Loucy (cell line): ENCODE measurements at regions not wholly inside any gene's neighbourhood (a gene's known extent, or its start where the extent isn't known, plus 50 kb on each side); places are given as distances from the start of the nearest gene placed in this dataset.
"Not testable (repeated sequence)": the region's sequence is repeated elsewhere in the genome, so short reads cannot be mapped to it uniquely, and the experiment has no call there.

Experiments used
- H2AFZ ChIP-seq: fragments of 200-600 bp; sonication (generic); 2 replicates; pipeline ENCODE4 v1.6.0; 2016; ENCODE audit warnings: antibody characterized with exemption, mild to moderate bottlenecking, low read length, moderate library complexity
- H3F3A ChIP-seq: fragments of 200-600 bp; 2 replicates; pipeline ENCODE4 v1.6.0; 2016; ENCODE audit warnings: antibody characterized with exemption, low read depth, mild to moderate bottlenecking
- H3K27me3 ChIP-seq: fragments of 200-600 bp; sonication (generic); 2 replicates; pipeline ENCODE4 v1.6.1; 2014; ENCODE audit warnings: low read length, mild to moderate bottlenecking; ENCODE audit not compliant: insufficient read depth, poor library complexity, severe bottlenecking
- H3K36me3 ChIP-seq: fragments of 200-600 bp; sonication (generic); 2 replicates; pipeline ENCODE4 v1.6.1; 2016; ENCODE audit warnings: low read length; ENCODE audit not compliant: insufficient read depth
- H3K4me1 ChIP-seq: fragments of 200-600 bp; sonication (generic); 2 replicates; pipeline ENCODE4 v1.5.1; 2014; ENCODE audit warnings: low read length, mild to moderate bottlenecking; ENCODE audit not compliant: insufficient read depth, poor library complexity, severe bottlenecking
- H3K4me2 ChIP-seq: fragments of 200-600 bp; sonication (generic); 2 replicates; pipeline ENCODE4 v1.6.0; 2014; ENCODE audit warnings: antibody characterized with exemption, low read length, low read depth, mild to moderate bottlenecking; ENCODE audit not compliant: poor library complexity, severe bottlenecking
- H3K4me3 ChIP-seq: fragments of 200-600 bp; sonication (generic); 2 replicates; pipeline ENCODE4 v1.5.1; 2014; ENCODE audit warnings: low read length, mild to moderate bottlenecking, mixed read lengths; ENCODE audit not compliant: poor library complexity, severe bottlenecking
- H3K79me2 ChIP-seq: fragments of 200-600 bp; sonication (generic); 2 replicates; pipeline ENCODE4 v1.6.1; 2014; ENCODE audit warnings: low read length; ENCODE audit not compliant: insufficient read depth
- H3K9ac ChIP-seq: fragments of 200-600 bp; sonication (generic); 2 replicates; pipeline ENCODE4 v1.6.0; 2014; ENCODE audit warnings: mild to moderate bottlenecking, low read depth, low read length, moderate library complexity; ENCODE audit not compliant: poor library complexity, severe bottlenecking
- H3K9me2 ChIP-seq: fragments of 200-600 bp; sonication (generic); replicated peaks from 2 replicates; pipeline ENCODE4 v1.6.1; 2016; ENCODE audit warnings: low read depth, low read length, mixed read lengths
- H3K9me3 ChIP-seq: fragments of 200-600 bp; sonication (generic); 2 replicates; pipeline ENCODE4 v1.6.1; 2014; ENCODE audit warnings: mild to moderate bottlenecking, antibody characterized with exemption, low read length, low read depth; ENCODE audit not compliant: insufficient read depth
- H4K20me1 ChIP-seq: fragments of 200-600 bp; sonication (generic); 2 replicates; pipeline ENCODE4 v1.6.0; 2014; ENCODE audit warnings: antibody characterized with exemption, low read length, mild to moderate bottlenecking; ENCODE audit not compliant: insufficient read depth, poor library complexity, severe bottlenecking
- CTCF ChIP-seq: fragments of 200-600 bp; sonication (generic); conservative IDR thresholded peaks from 2 replicates; pipeline ENCODE4 v1.5.1; 2014; ENCODE audit warnings: mild to moderate bottlenecking, antibody characterized with exemption, low read length
- EZH2phosphoT487 ChIP-seq: fragments of 200-600 bp; IDR thresholded peaks from 2 replicates; pipeline ENCODE4 v1.6.1; 2018; ENCODE audit warnings: antibody characterized with exemption, mild to moderate bottlenecking, moderate library complexity, borderline replicate concordance

GRCh38 chrX:65837875-65838549 is 170.6 kb downstream of the MSN start:
- H3K79me2 ChIP-seq = no peaks in the 10 kb centered on the region
- no peaks in the 10 kb centered on the region for H3F3A ChIP-seq
- TF ChIP-seq CTCF (no peak), EZH2phosphoT487 (no peak)
- no peak overlapping the region for H3K4me2 ChIP-seq
- no peaks in the 10 kb centered on the region for H3K9me2 ChIP-seq
- H3K27me3 ChIP-seq = no peaks in the 10 kb centered on the region
- H3K9ac ChIP-seq = no peak overlapping the region
- H3K9me3 ChIP-seq = no peaks in the 10 kb centered on the region
- no peak overlapping the region for H3K4me3 ChIP-seq
- H4K20me1 ChIP-seq = no peaks in the 10 kb centered on the region
- peaks cover 30% of the 10 kb centered on the region for H3K4me1 ChIP-seq
- no peaks in the 10 kb centered on the region for H3K36me3 ChIP-seq
- H2AFZ ChIP-seq = no peak overlapping the region

- Histone ChIP-seq H3K9me3 (no peaks in the 10 kb centered on the region), H3K79me2 (no peaks in the 10 kb centered on the region), H3K27me3 (no peaks in the 10 kb centered on the region)
These were observed 163.8 kb downstream of the MSN start for GRCh38 chrX:65831268-65831667.

GRCh38 chrX:65828599-65828998 is 161.1 kb downstream of the MSN start:
- no peaks in the 10 kb centered on the region for H3K9me2 ChIP-seq
- no peaks in the 10 kb centered on the region; the same call in 1 of the 2 replicates for H3K9me3 ChIP-seq
- H3K27me3 ChIP-seq = no peaks in the 10 kb centered on the region
- no peak overlapping the region for H3K4me3 ChIP-seq
- H3K4me2 ChIP-seq = no peak overlapping the region
- TF ChIP-seq CTCF (no peak), EZH2phosphoT487 (no peak)
- H4K20me1 ChIP-seq = no peaks in the 10 kb centered on the region
- no peaks in the 10 kb centered on the region for H3F3A ChIP-seq
- no peak overlapping the region for H3K9ac ChIP-seq
- H2AFZ ChIP-seq = 0 out of 2 replicates have a peak overlapping the region, but pooled peaks have one; percentile 32
- H3K4me1 ChIP-seq = peaks cover 3% of the 10 kb centered on the region
- H3K79me2 ChIP-seq = no peaks in the 10 kb centered on the region
- no peaks in the 10 kb centered on the region for H3K36me3 ChIP-seq

More at GRCh38 chrX:65831268-65831667, 163.8 kb downstream of the MSN start:
- no peaks in the 10 kb centered on the region for H3K36me3 ChIP-seq
- H3K9ac ChIP-seq = no peak overlapping the region
- H3K4me2 ChIP-seq = no peak overlapping the region
- H2AFZ ChIP-seq = no peak overlapping the region
- peaks cover 3% of the 10 kb centered on the region for H3K4me1 ChIP-seq
- TF ChIP-seq CTCF = no peak
- TF ChIP-seq EZH2phosphoT487 = no peak
- H3K4me3 ChIP-seq = no peak overlapping the region
- H3F3A ChIP-seq = no peaks in the 10 kb centered on the region
- no peaks in the 10 kb centered on the region for H4K20me1 ChIP-seq
- H3K9me2 ChIP-seq = no peaks in the 10 kb centered on the region

- H3K9me3 ChIP-seq, H3K9ac ChIP-seq, H3K9me2 ChIP-seq, H4K20me1 ChIP-seq, H3K36me3 ChIP-seq, H3K4me3 ChIP-seq, H2AFZ ChIP-seq, H3K27me3 ChIP-seq, H3K79me2 ChIP-seq, H3K4me1 ChIP-seq, H3K4me2 ChIP-seq, H3F3A ChIP-seq: not testable (repeated sequence)
These were observed 157.8 kb downstream of the MSN start for GRCh38 chrX:65825226-65825625.
